Right lobe of liver (tissue), 6 donors: ENCODE measurements at regions not wholly inside any gene's neighbourhood (a gene's known extent, or its start where the extent isn't known, plus 50 kb on each side); places are given as distances from the start of the nearest gene placed in this dataset.

Source experiments
- ATAC-seq, 4 donors: fragments of 200-7000 bp; cut with Tn5 transposase; one replicate each; pipeline ENCODE4 v1.9.1; 2020; ENCODE audit warnings: mild to moderate bottlenecking in 4 of 4, moderate library complexity in 4 of 4
- DNase-seq, 3 donors: peaks; one replicate each; pipeline ENCODE4 v3.0.0-alpha.2; 2020
- H3K27ac ChIP-seq, 3 donors: fragments of 200-600 bp; one replicate each; pipeline ENCODE4 v1.8.0; 2022
- H3K27me3 ChIP-seq, 2 donors: fragments of 200-600 bp; one replicate each; pipeline ENCODE4 v1.8.0; 2022
- H3K36me3 ChIP-seq, 4 donors: fragments of 200-600 bp; sonication (generic) in 1 of 4; one replicate each; pipeline versions ENCODE4 v1.5.1 to v1.8.0; 2017 to 2022; ENCODE audit warnings: control low read depth in 1 of 4
- H3K4me1 ChIP-seq, 4 donors: fragments of 200-600 bp; sonication (generic) in 1 of 4; one replicate each; pipeline versions ENCODE4 v1.5.1 to v1.8.0; 2017 to 2022; ENCODE audit warnings: control low read depth in 1 of 4
- H3K4me3 ChIP-seq, 3 donors: fragments of 200-600 bp; one replicate each; pipeline ENCODE4 v1.8.0; 2022
- H3K9me3 ChIP-seq, 4 donors: fragments of 200-600 bp; sonication (generic) in 1 of 4; one replicate each; pipeline versions ENCODE4 v1.5.1 to v1.8.0; 2017 to 2022; ENCODE audit warnings: control low read depth in 1 of 4
- CTCF ChIP-seq, 4 donors: fragments of 200-600 bp in 3 of 4; fragments of 450-650 bp in 1 of 4; IDR thresholded peaks; one replicate each; pipeline versions ENCODE4 v1.5.1 to v1.8.0; 2016 to 2022; ENCODE audit warnings: antibody characterized with exemption in 4 of 4, mild to moderate bottlenecking in 2 of 4
- POLR2A ChIP-seq: fragments of 450-650 bp; IDR thresholded peaks from one replicate; pipeline ENCODE4 v1.6.1; 2017; ENCODE audit warnings: antibody characterized with exemption, mild to moderate bottlenecking
- WGBS: methylation state at CpG from one replicate; pipeline ENCODE4 v1.1.6; 2018; ENCODE audit warnings: low coverage, low lambda C conversion rate; ENCODE audit not compliant: insufficient coverage; ENCODE audit errors: missing lambda C conversion rate; 5-methylcytosine and 5-hydroxymethylcytosine counted together
- intact Hi-C, 2 donors: fragments of 100-400 bp; cut with DNase I; formaldehyde crosslinking; loops; one replicate each; pipeline versions ENCODE4 v1.11.2 to v1.14.1; 2022
- donor health status: DM: no; HTN: yes; CAD: no.
- donor health status: DM: no; HTN: no; CAD: no.
- donor health status: DM: no; HTN: no; CAD: no.
- donor health status: DM: no; HTN: yes; CAD: no.
- donor health status: DM: no; HTN: yes; CAD: no.

GRCh38 chr5:115414406-115415142 lies 118.1 kb upstream of the CCDC112 start:
- Histone ChIP-seq H3K36me3 (no peaks in the 10 kb centered on the region), H3K4me1 (no peaks in the 10 kb centered on the region), H3K9me3 (no peaks in the 10 kb centered on the region), H3K4me3 (no peak overlapping the region), H3K27ac (no peak overlapping the region), H3K27me3 (no peaks in the 10 kb centered on the region)
- 69% methylated on average over 3 of the region's 5 CpGs for WGBS
- intact Hi-C loops = no loop called here
- no peak for DNase-seq
- TF ChIP-seq POLR2A = no peak
- ATAC-seq = peak in 1 of 4 donors; percentile 43

GRCh38 chr5:115413651-115414050 lies 117.2 kb upstream of the CCDC112 start:
- intact Hi-C loops = no loop called here
- ATAC-seq = no peak
- no peak overlapping the region for H3K4me3 ChIP-seq
- TF ChIP-seq CTCF (IDR thresholded peaks at IDR 0.05) = no peak
- no peak for TF ChIP-seq POLR2A
- H3K27me3 ChIP-seq = no peaks in the 10 kb centered on the region
- H3K27ac ChIP-seq = no peak overlapping the region
- no peaks in the 10 kb centered on the region for H3K4me1 ChIP-seq
- DNase-seq = no peak
- no peaks in the 10 kb centered on the region for H3K9me3 ChIP-seq
- WGBS = 100% methylated on average over 1 of the region's 1 CpG
- H3K36me3 ChIP-seq = no peaks in the 10 kb centered on the region

DNA sequence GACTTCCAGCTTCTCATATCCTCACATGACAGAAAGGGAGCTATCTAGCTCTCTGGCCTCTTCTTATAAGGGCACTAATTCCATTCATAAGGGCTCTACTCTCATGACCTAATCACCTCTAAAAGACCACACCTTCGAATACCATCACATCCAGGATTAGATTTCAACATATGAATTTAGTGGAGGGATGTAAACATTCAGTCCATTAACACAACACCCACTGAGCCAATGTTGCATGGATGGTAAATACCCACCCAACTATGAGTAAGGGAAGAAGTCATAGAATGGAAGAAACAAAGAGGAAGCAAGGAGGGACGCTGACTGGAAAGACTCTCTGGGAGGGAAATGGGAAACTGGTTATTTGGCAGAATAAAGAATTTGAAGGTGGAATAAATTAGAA lies 112.6 kb upstream of the CCDC112 start:
- no peaks in the 10 kb centered on the region for H3K36me3 ChIP-seq
- ATAC-seq (no peak), DNase-seq (no peak)
- H3K27ac ChIP-seq = no peak overlapping the region
- H3K27me3 ChIP-seq = no peaks in the 10 kb centered on the region
- intact Hi-C loops = no loop called here
- TF ChIP-seq CTCF (IDR thresholded peaks at IDR 0.05) (no peak), POLR2A (no peak)
- no peaks in the 10 kb centered on the region for H3K9me3 ChIP-seq
- WGBS = 85% methylated on average over 2 of the region's 2 CpGs
- H3K4me1 ChIP-seq = no peaks in the 10 kb centered on the region
- H3K4me3 ChIP-seq = no peak overlapping the region

- intact Hi-C loops = no loop called here
- no peak overlapping the region for H3K27ac ChIP-seq
- H3K27me3 ChIP-seq = no peaks in the 10 kb centered on the region
- TF ChIP-seq CTCF (IDR thresholded peaks at IDR 0.05) = no peak
- TF ChIP-seq POLR2A = no peak
- no peaks in the 10 kb centered on the region for H3K4me1 ChIP-seq
- WGBS = 63% methylated on average over 1 of the region's 1 CpG
- ATAC-seq (no peak), DNase-seq (no peak)
- H3K36me3 ChIP-seq = no peaks in the 10 kb centered on the region
- H3K9me3 ChIP-seq = no peaks in the 10 kb centered on the region
- no peak overlapping the region for H3K4me3 ChIP-seq
These were observed 106.5 kb upstream of the CCDC112 start for GRCh38 chr5:115402822-115403577.

DNA sequence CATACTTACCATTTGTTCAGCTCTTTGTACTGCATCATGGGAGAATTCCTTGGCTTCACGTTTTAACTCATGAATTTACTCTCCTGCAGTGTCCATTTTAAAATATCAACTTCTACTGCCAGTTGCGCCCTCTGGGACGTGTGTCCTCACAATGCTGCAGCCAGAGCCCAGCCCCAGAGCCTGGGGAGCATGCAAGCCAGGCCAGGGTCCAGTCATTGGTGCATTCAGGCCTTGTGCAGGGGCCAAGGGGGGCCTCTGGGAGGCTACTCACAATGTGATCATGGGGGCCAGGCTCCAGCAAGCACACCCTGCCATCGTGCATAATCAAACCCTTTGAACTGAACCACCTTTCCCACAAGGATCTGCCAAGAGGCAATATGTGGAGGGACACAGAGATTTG lies 105.6 kb upstream of the CCDC112 start:
- H3K27me3 ChIP-seq = no peaks in the 10 kb centered on the region
- TF ChIP-seq CTCF (IDR thresholded peaks at IDR 0.05) (no peak), POLR2A (no peak)
- DNase-seq = no peak
- no peak for ATAC-seq
- intact Hi-C loops = no loop called here
- no peaks in the 10 kb centered on the region for H3K36me3 ChIP-seq
- WGBS = 63% methylated on average over 3 of the region's 4 CpGs
- no peaks in the 10 kb centered on the region for H3K4me1 ChIP-seq
- no peak overlapping the region for H3K4me3 ChIP-seq
- H3K27ac ChIP-seq = no peak overlapping the region
- H3K9me3 ChIP-seq = no peaks in the 10 kb centered on the region
